Stimulated activated CD4-positive, alpha-beta T cell treated with anti-CD3 and anti-CD28 coated beads, Interleukin-1b, Interleukin-23, amount 100 ng/mL, for 24 hours (primary cell): ENCODE measurements at regions not wholly inside any gene's neighbourhood (a gene's known extent, or its start where the extent isn't known, plus 50 kb on each side); places are given as distances from the start of the nearest gene placed in this dataset.
A peak's percentile ranks its signal among the peaks of the same experiment; 100 is the strongest.
"Not testable (repeated sequence)": the region's sequence is repeated elsewhere in the genome, so short reads cannot be mapped to it uniquely, and the experiment has no call there.

ENCODE experiments used
- DNase-seq, 4 experiments: peaks; one replicate each; pipeline ENCODE4 v3.0.0-alpha.2; 2020; ENCODE audit warnings: low read depth in 4 of 4, low spot score in 1 of 4

GRCh38 chr16:85273293-85273692 is 161.0 kb upstream of the CIBAR2 start:
- no peak for DNase-seq

GRCh38 chr16:85274501-85274900 is 162.2 kb upstream of the CIBAR2 start:
- DNase-seq: no peak

GRCh38 chr16:85274924-85275323 is 162.7 kb upstream of the CIBAR2 start:
- DNase-seq: no peak

- DNase-seq: peak; percentile 21 to 51 (median 46)
Observed at GRCh38 chr16:85275533-85276249, 163.4 kb upstream of the CIBAR2 start.

- no peak for DNase-seq
Observed at GRCh38 chr16:85276258-85276657, 164.0 kb upstream of the CIBAR2 start.

GRCh38 chr16:85276721-85277120 is 164.4 kb upstream of the CIBAR2 start:
- DNase-seq: no peak

- DNase-seq: no peak
Observed at GRCh38 chr16:85278839-85279238, 166.6 kb upstream of the CIBAR2 start.

- DNase-seq: no peak
Observed at GRCh38 chr16:85279402-85279801, 167.1 kb upstream of the CIBAR2 start.

GRCh38 chr16:85279825-85280545 is 167.7 kb upstream of the CIBAR2 start:
- no peak for DNase-seq

GRCh38 chr16:85281181-85281580 is 168.9 kb upstream of the CIBAR2 start:
- DNase-seq: no peak

GRCh38 chr16:85282842-85283241 is 170.6 kb upstream of the CIBAR2 start:
- no peak for DNase-seq

GRCh38 chr16:85283305-85284050 is 171.2 kb upstream of the CIBAR2 start:
- no peak for DNase-seq

GRCh38 chr16:85284141-85284817 is 172.0 kb upstream of the CIBAR2 start:
- DNase-seq: no peak

- DNase-seq: no peak
Observed at GRCh38 chr16:85285681-85286065, 173.4 kb upstream of the CIBAR2 start.

- DNase-seq: no peak
Observed at GRCh38 chr16:85286066-85286831, 174.0 kb upstream of the CIBAR2 start.

GRCh38 chr16:85286951-85287814 is 174.9 kb upstream of the CIBAR2 start:
- DNase-seq: no peak

GRCh38 chr16:85287815-85288109 is 175.5 kb upstream of the CIBAR2 start:
- not testable (repeated sequence) for DNase-seq

- no peak for DNase-seq
Observed at GRCh38 chr16:85288341-85288868, 176.1 kb upstream of the CIBAR2 start.

GRCh38 chr16:85288869-85289660 is 176.8 kb upstream of the CIBAR2 start:
- DNase-seq: no peak
